GM10248 (cell line): ENCODE measurements at regions not wholly inside any gene's neighbourhood (a gene's known extent, or its start where the extent isn't known, plus 50 kb on each side); places are given as distances from the start of the nearest gene placed in this dataset.
"Not testable (repeated sequence)": the region's sequence is repeated elsewhere in the genome, so short reads cannot be mapped to it uniquely, and the experiment has no call there.

Experiments
- CTCF ChIA-PET: fragments of 300-600 bp; sonication (Branson Sonifier 250); formaldehyde crosslinking; extraction: SDS; loops from one replicate; lab custom pipeline; 2021; ENCODE audit warnings: antibody characterized with exemption; lab: Yijun Ruan, JAX
- POLR2A ChIA-PET: fragments of 350-650 bp; sonication (Branson Sonifier 250); formaldehyde crosslinking; extraction: SDS; loops from one replicate; lab custom pipeline; 2020; ENCODE audit warnings: antibody characterized with exemption; lab: Yijun Ruan, JAX
- DNase-seq: peaks from one replicate; pipeline ENCODE4 v3.0.0; 2012; ENCODE audit errors: extremely low spot score
- TF ChIP-seq, protein P1 (sequence below): IDR thresholded peaks from 2 replicates; pipeline ENCODE4 v1.5.1; 2012; ENCODE audit warnings: mild to moderate bottlenecking, low read depth; ENCODE audit errors: extremely low read depth, missing control alignments, control extremely low read depth

DNA sequence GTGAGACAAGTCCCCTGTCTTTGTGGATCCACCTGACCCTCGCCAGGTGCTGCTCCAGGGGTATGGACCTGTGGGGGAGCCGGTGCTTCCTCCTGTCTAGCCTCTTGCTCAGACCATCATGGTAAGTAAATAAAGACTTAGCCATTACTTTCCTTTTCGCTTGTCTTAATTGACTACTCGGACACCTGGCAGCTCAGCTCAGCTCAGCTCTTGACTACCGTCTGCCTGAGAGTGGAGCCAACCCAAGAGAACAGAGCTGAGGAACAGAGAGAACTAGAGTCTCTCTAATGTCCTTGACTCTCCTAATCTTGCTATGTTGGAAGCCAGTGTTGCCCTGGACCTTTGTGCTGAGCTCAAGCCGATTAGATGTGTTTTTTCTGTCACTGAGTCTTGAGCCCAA, 170.3 kb upstream of the CXCR4 start:
- TF ChIP-seq, protein P1, sequence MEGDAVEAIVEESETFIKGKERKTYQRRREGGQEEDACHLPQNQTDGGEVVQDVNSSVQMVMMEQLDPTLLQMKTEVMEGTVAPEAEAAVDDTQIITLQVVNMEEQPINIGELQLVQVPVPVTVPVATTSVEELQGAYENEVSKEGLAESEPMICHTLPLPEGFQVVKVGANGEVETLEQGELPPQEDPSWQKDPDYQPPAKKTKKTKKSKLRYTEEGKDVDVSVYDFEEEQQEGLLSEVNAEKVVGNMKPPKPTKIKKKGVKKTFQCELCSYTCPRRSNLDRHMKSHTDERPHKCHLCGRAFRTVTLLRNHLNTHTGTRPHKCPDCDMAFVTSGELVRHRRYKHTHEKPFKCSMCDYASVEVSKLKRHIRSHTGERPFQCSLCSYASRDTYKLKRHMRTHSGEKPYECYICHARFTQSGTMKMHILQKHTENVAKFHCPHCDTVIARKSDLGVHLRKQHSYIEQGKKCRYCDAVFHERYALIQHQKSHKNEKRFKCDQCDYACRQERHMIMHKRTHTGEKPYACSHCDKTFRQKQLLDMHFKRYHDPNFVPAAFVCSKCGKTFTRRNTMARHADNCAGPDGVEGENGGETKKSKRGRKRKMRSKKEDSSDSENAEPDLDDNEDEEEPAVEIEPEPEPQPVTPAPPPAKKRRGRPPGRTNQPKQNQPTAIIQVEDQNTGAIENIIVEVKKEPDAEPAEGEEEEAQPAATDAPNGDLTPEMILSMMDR = no peak
- POLR2A ChIA-PET = no interaction called here
- DNase-seq = no peak
- CTCF ChIA-PET = interaction anchor here (0.8 to 1.2 kb wide), 2 partner anchors 9 to 10 kb away, joined by 3 to 4 read pairs; no protein-coding TSS in a partner anchor

DNA sequence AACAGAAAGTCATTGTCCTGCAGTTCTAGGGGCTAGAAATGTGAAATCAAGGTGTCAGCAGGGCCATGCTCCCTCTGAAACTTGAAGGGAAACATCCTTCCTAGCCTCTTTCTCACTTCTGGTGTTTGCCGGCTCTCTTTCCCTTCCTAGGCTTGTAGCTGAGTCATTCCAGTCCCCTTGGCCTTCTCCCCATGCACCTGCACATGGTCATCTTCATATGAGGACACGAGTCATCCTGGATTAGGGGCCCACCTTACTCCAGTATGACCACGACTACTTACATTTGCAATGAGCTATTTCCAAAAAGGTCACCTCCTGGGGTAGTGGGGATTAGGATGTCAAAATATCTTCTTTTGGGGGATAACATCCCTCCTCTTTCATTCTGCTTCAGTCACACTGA, 168.5 kb upstream of the CXCR4 start:
- TF ChIP-seq, protein P1 = no peak
- DNase-seq = no peak
- ChIA-PET POLR2A (no interaction called here), CTCF (interaction anchor here (0.8 to 4.6 kb wide), 3 partner anchors 9 to 30 kb away, joined by 3 to 23 read pairs (median 3); no protein-coding TSS in a partner anchor)

DNA sequence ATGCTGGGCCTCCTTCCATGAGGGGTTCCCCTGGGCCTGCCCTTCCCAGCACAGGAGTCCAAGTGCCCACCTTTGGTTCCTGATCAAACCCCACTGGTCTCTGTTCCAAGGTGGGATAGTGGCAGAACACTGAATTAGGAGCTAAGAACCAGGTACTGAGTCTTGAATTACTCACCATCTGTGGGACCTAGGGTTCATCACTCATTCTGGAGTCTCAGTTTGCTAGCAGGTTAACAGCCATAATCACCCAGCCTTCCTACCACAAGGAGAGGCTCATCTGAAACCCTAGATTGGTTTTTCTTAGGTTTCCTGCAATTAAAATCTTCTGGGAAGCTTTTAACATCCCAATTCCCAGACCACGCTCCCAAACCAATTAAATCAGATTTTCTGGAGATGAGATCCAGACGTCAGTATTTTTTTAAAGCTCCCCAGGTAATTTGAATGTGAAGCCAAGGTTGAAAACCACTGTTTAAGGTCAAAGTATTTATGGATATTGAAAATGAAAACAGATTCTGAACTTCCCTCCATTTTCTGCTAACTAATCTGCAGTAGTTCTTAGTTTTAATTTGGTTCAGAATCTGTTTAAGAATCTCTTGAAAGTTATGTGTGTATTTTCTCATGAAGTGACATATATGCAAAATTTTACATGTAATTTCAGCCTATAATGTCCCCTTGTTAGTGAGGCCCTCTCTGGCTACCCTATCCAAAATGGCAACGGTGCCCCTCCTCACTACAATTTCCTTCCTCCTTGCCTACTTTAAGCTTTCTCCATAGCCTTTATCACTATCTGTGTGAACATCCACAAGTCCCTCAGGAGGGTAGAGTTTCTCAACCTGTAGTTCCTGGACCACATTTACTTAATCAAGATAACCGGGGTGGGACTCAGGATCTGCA, 166.5 kb upstream of the CXCR4 start:
- ChIA-PET CTCF (interaction anchor here (1.5 to 4.6 kb wide), 3 partner anchors 19 to 28 kb away, joined by 3 to 23 read pairs (median 8); no protein-coding TSS in a partner anchor), POLR2A (no interaction called here)
- TF ChIP-seq, protein P1 = no peak
- no peak for DNase-seq

DNA sequence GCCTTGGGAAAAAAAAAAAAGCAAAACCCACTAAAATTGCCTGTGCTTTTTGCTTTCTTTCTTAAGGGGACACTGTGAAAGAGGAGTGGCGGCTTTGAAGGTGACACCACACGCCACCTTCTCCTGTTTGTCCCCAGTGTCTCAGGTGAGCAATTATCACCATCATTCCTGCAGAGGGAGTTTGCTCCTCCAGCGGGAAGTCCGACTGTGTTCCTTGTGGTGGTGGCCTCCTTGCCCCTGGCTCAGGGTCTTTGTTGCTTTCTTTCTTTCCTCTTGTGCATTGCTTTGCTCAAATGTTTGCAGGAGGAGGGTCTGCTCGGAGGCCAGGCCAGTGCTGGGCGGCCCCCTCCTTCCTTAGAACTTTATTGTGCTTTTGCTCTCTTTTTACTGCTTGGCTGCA, 164.3 kb upstream of the CXCR4 start:
- TF ChIP-seq, protein P1 = no peak
- CTCF ChIA-PET = interaction anchor here (1.2 to 4.6 kb wide), 3 partner anchors 14 to 34 kb away, joined by 4 to 23 read pairs (median 4); no protein-coding TSS in a partner anchor
- POLR2A ChIA-PET = no interaction called here
- no peak for DNase-seq

- ChIA-PET CTCF (interaction anchor here (0.8 to 1.6 kb wide), 6 partner anchors 13 to 348 kb away, joined by 3 to 4 read pairs (median 3); no protein-coding TSS in a partner anchor), POLR2A (no interaction called here)
- no peak for DNase-seq
- TF ChIP-seq, protein P1 = no peak
These were observed 163.5 kb upstream of the CXCR4 start for GRCh38 chr2:136281281-136282114.

GRCh38 chr2:136266346-136266745, 148.4 kb upstream of the CXCR4 start:
- DNase-seq, POLR2A ChIA-PET: not testable (repeated sequence)
- CTCF ChIA-PET = interaction anchor here (0.7 to 3.4 kb wide), 3 partner anchors 9 to 15 kb away, joined by 3 to 13 read pairs (median 4); no protein-coding TSS in a partner anchor
